ENCODE measurements at regions not wholly inside any gene's neighbourhood (a gene's known extent, or its start where the extent isn't known, plus 50 kb on each side); places are given as distances from the start of the nearest gene placed in this dataset.

GRCh38 chrX:149296092-149296491 is 209.0 kb downstream of the IDS start:
- Mint-ChIP-seq H3K4me3 (no peak overlapping the region), H3K9me3 (no peaks in the 10 kb centered on the region), H3K27me3 (ENCODE audit: insufficient read depth) (no peaks in the 10 kb centered on the region), H3K36me3 (ENCODE audit: low read depth) (no peaks in the 10 kb centered on the region), H3K4me1 (ENCODE audit: low read depth) (no peaks in the 10 kb centered on the region), H3K27ac (no peak overlapping the region)
- no peak for TF ChIP-seq CTCF (IDR thresholded peaks at IDR 0.05)
- DNase-seq: no peak

- no peaks in the 10 kb centered on the region for H3K4me1 Mint-ChIP-seq (ENCODE audit: low read depth)
- DNase-seq: no peak
- H3K9me3 Mint-ChIP-seq: no peaks in the 10 kb centered on the region
- no peak overlapping the region for H3K27ac Mint-ChIP-seq
- H3K4me3 Mint-ChIP-seq: no peak overlapping the region
- no peaks in the 10 kb centered on the region for H3K27me3 Mint-ChIP-seq (ENCODE audit: insufficient read depth)
- H3K36me3 Mint-ChIP-seq (ENCODE audit: low read depth): no peaks in the 10 kb centered on the region
- TF ChIP-seq CTCF (IDR thresholded peaks at IDR 0.05): peak; percentile 72
Measured at GRCh38 chrX:149286940-149287349, 218.2 kb downstream of the IDS start.

- DNase-seq: no peak
- Mint-ChIP-seq H3K9me3 (no peaks in the 10 kb centered on the region; the same call in 1 of the 2 replicates), H3K36me3 (ENCODE audit: low read depth) (no peaks in the 10 kb centered on the region), H3K4me1 (ENCODE audit: low read depth) (no peaks in the 10 kb centered on the region), H3K4me3 (no peak overlapping the region), H3K27me3 (ENCODE audit: insufficient read depth) (no peaks in the 10 kb centered on the region), H3K27ac (no peak overlapping the region)
- TF ChIP-seq CTCF (IDR thresholded peaks at IDR 0.05): no peak
Measured at GRCh38 chrX:149284616-149285015, 220.5 kb downstream of the IDS start.

- no peaks in the 10 kb centered on the region; the same call in 1 of the 2 replicates for H3K9me3 Mint-ChIP-seq
- H3K4me3 Mint-ChIP-seq: no peak overlapping the region
- no peak for TF ChIP-seq CTCF (IDR thresholded peaks at IDR 0.05)
- H3K27ac Mint-ChIP-seq: no peak overlapping the region
- no peaks in the 10 kb centered on the region for H3K27me3 Mint-ChIP-seq (ENCODE audit: insufficient read depth)
- H3K36me3 Mint-ChIP-seq (ENCODE audit: low read depth): no peaks in the 10 kb centered on the region
- no peak for DNase-seq
- H3K4me1 Mint-ChIP-seq (ENCODE audit: low read depth): no peaks in the 10 kb centered on the region
Measured at GRCh38 chrX:149283853-149284252, 221.3 kb downstream of the IDS start.

- H3K4me1 Mint-ChIP-seq (ENCODE audit: low read depth): no peaks in the 10 kb centered on the region
Measured at GRCh38 chrX:149282909-149283308, 222.2 kb downstream of the IDS start.

More at GRCh38 chrX:149282909-149283308, 222.2 kb downstream of the IDS start:
- Mint-ChIP-seq H3K27ac (no peak overlapping the region), H3K9me3 (no peaks in the 10 kb centered on the region; the same call in 1 of the 2 replicates), H3K36me3 (ENCODE audit: low read depth) (no peaks in the 10 kb centered on the region), H3K27me3 (ENCODE audit: insufficient read depth) (no peaks in the 10 kb centered on the region), H3K4me3 (no peak overlapping the region)
- DNase-seq: no peak
- TF ChIP-seq CTCF (IDR thresholded peaks at IDR 0.05): no peak

Data from HFFc6 (cell line).